Mesothelial cell of epicardium (in vitro differentiated cells): ENCODE measurements at regions not wholly inside any gene's neighbourhood (a gene's known extent, or its start where the extent isn't known, plus 50 kb on each side); places are given as distances from the start of the nearest gene placed in this dataset.

Experiments
- DNase-seq, 2 experiments: peaks; one replicate each; pipeline ENCODE4 v3.0.0; 2021; ENCODE audit warnings: low spot score in 2 of 2; ENCODE audit not compliant: unreplicated experiment in 2 of 2
- H3K27ac Mint-ChIP-seq: 2 replicates; pipeline ENCODE4 v1.8.0; 2021; ENCODE audit warnings: mixed read lengths
- H3K27me3 Mint-ChIP-seq: 2 replicates; pipeline ENCODE4 v1.8.0; 2021; ENCODE audit warnings: low read depth, mixed read lengths
- H3K36me3 Mint-ChIP-seq: 2 replicates; pipeline ENCODE4 v1.8.0; 2021; ENCODE audit warnings: mixed read lengths
- H3K4me1 Mint-ChIP-seq: 2 replicates; pipeline ENCODE4 v1.8.0; 2021; ENCODE audit warnings: mixed read lengths
- H3K4me3 Mint-ChIP-seq: 2 replicates; pipeline ENCODE4 v1.8.0; 2021; ENCODE audit warnings: mild to moderate bottlenecking, moderate library complexity, mixed read lengths
- H3K9me3 Mint-ChIP-seq: 2 replicates; pipeline ENCODE4 v1.8.0; 2021; ENCODE audit warnings: mixed read lengths
- TF ChIP-seq, protein P1 (sequence below): fragments of 200-600 bp; sonication (generic); IDR thresholded peaks from one replicate; pipeline ENCODE4 v1.5.0; 2021; ENCODE audit warnings: antibody characterized with exemption; ENCODE audit not compliant: unreplicated experiment

DNA sequence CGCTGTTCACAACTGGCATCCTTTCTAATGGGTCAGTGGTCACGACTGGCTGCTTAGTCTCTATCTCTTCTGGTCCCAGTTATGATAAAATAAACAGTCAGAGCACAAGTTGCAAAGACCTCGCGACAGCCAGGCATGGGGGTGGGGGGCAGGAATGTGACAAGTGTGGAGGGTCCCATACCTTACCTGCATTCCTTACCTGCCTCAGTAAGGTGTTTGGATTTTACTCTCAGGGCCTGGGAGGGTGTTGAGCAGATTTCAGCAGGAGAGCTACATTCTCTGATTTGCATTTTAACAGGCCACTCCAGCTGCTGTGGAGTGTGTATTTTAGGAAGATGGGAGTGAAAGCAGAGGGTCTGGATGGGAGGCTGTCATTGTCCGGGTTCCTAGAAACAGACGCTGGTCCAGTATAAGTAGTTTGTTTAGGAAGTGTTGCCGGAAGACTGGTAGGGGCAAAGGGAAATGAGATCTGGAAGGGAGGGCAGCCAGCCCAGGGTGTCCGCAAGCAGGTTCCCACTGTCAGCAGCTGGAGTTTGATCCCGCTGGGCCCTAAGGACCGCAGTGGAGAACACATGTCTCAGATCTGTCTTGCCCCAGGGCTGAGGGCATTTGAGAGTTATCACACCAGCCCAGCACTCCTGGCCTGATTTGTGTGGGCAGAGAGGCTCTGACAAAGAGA lies 920.0 kb downstream of the UQCRFS1 start:
- H3K4me3 Mint-ChIP-seq = no peak overlapping the region
- H3K4me1 Mint-ChIP-seq = peaks cover 45% of the 10 kb centered on the region

GRCh38 chr19:28291874-28292273 lies 921.1 kb downstream of the UQCRFS1 start:
- H3K9me3 Mint-ChIP-seq = peaks cover 4% of the 10 kb centered on the region
- no peak overlapping the region for H3K4me3 Mint-ChIP-seq
- no peaks in the 10 kb centered on the region for H3K27me3 Mint-ChIP-seq
- no peak overlapping the region for H3K27ac Mint-ChIP-seq
- H3K4me1 Mint-ChIP-seq = peaks cover 55% of the 10 kb centered on the region
- TF ChIP-seq, protein P1, sequence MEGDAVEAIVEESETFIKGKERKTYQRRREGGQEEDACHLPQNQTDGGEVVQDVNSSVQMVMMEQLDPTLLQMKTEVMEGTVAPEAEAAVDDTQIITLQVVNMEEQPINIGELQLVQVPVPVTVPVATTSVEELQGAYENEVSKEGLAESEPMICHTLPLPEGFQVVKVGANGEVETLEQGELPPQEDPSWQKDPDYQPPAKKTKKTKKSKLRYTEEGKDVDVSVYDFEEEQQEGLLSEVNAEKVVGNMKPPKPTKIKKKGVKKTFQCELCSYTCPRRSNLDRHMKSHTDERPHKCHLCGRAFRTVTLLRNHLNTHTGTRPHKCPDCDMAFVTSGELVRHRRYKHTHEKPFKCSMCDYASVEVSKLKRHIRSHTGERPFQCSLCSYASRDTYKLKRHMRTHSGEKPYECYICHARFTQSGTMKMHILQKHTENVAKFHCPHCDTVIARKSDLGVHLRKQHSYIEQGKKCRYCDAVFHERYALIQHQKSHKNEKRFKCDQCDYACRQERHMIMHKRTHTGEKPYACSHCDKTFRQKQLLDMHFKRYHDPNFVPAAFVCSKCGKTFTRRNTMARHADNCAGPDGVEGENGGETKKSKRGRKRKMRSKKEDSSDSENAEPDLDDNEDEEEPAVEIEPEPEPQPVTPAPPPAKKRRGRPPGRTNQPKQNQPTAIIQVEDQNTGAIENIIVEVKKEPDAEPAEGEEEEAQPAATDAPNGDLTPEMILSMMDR = no peak
- H3K36me3 Mint-ChIP-seq = no peaks in the 10 kb centered on the region
- DNase-seq = no peak

More for the DNA sequence above, 920.0 kb downstream of the UQCRFS1 start:
- Mint-ChIP-seq H3K36me3 (no peaks in the 10 kb centered on the region), H3K27ac (peak overlapping the region; percentile 3), H3K9me3 (peaks cover 4% of the 10 kb centered on the region), H3K27me3 (no peaks in the 10 kb centered on the region)
- no peak for DNase-seq
- TF ChIP-seq, protein P1 = no peak

DNA sequence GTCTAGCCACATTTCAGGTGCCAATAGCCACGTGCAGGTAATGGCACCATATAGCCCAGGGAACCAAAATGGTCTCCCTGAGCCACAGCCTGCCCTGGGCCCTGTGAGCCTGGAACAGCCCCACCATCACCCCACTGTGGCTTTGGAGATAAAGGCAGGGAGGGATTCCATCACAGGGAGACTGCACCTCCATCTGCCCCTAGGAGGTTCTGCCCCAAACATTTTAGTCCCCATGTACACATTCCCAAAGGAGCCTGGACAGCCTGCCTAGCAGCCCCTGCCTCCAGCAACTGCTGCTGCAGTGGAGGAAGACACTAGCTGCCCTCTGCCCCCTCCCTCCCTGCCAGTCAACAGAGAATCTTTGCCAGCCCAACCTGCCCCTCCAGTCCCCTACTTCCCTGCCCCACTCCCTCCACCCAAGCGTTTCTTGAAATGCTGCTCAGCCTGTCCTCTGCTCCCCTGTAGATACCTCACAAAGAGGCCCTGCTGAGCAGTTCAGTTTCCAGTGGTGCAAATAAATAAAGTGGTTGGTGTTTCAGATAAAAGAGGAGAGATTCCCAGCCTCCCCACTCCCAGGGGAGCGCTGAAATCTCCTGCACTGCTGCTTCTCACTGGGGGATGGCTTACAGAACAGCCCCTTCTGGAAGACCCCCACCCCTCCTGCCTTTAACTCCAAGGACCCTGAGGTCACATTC lies 921.8 kb downstream of the UQCRFS1 start:
- Mint-ChIP-seq H3K4me1 (peaks cover 55% of the 10 kb centered on the region), H3K4me3 (no peak overlapping the region), H3K27me3 (no peaks in the 10 kb centered on the region), H3K9me3 (peaks cover 8% of the 10 kb centered on the region), H3K36me3 (no peaks in the 10 kb centered on the region), H3K27ac (peak overlapping the region; percentile 72)
- TF ChIP-seq, protein P1 = no peak
- DNase-seq = no peak

GRCh38 chr19:28289295-28290063 lies 923.5 kb downstream of the UQCRFS1 start:
- H3K36me3 Mint-ChIP-seq = no peaks in the 10 kb centered on the region
- H3K4me3 Mint-ChIP-seq = no peak overlapping the region
- H3K27me3 Mint-ChIP-seq = peaks cover 4% of the 10 kb centered on the region
- H3K27ac Mint-ChIP-seq = peak overlapping the region; percentile 84
- TF ChIP-seq, protein P1 = no peak
- peaks cover 11% of the 10 kb centered on the region for H3K9me3 Mint-ChIP-seq
- peaks cover 55% of the 10 kb centered on the region for H3K4me1 Mint-ChIP-seq
- peak in 1 of 2 experiments; percentile 54 for DNase-seq

GRCh38 chr19:28288572-28289264 lies 924.2 kb downstream of the UQCRFS1 start:
- Mint-ChIP-seq H3K36me3 (no peaks in the 10 kb centered on the region), H3K9me3 (peaks cover 11% of the 10 kb centered on the region), H3K27me3 (peaks cover 7% of the 10 kb centered on the region), H3K27ac (peak overlapping the region; percentile 84), H3K4me1 (peaks cover 55% of the 10 kb centered on the region), H3K4me3 (no peak overlapping the region)
- TF ChIP-seq, protein P1 = no peak
- DNase-seq = no peak
